ENCODE measurements at regions not wholly inside any gene's neighbourhood (a gene's known extent, or its start where the extent isn't known, plus 50 kb on each side); places are given as distances from the start of the nearest gene placed in this dataset.

GRCh38 chrX:26347171-26347570 lies 131.2 kb downstream of the MAGEB5 start:
- DNase-seq: no peak

DNA sequence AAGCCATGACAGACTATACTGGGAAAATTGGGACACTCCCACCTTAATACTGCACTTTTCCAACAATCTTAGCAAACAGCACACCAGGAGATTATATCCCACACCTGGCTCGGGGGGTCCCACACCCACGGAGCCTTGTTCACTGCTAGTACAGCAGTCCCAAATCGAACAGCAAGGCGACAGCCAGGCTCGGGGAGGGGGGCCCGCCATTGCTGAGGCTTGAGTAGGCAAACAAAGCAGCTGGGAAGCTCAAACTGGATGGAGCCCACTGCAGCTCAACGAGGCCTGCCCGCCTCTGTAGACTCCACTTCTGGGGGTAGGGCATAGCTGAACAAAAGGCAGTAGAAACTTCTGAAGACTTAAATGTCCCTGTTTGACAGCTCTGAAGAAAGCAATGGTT lies 118.3 kb downstream of the MAGEB5 start:
- no peak for DNase-seq

- no peak for DNase-seq
Measured at GRCh38 chrX:26328608-26329319, 112.8 kb downstream of the MAGEB5 start.

- no peak for DNase-seq
Measured at GRCh38 chrX:26309262-26309661, 93.3 kb downstream of the MAGEB5 start.

- DNase-seq: no peak
Measured at GRCh38 chrX:26295425-26295824, 79.5 kb downstream of the MAGEB5 start.

DNA sequence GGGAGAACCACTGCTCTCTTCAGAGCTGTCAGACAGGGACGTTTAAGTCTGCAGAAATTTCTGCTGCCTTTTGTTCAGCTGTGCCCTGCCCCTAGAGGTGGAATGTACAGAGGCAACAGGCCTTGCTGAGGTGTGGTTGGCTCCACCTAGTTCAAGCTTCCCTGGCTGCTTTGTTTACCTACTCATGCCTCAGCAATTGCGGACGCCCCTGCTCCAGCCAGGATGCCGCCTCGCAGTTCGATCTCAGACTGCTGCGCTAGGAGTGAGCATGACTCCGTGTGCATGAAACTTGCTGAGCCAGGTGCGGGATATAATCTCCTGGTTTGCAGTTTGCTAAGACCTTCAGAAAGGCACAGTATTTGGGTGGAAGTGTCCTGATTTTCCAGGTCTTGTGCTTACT lies 70.9 kb downstream of the MAGEB5 start:
- no peak for DNase-seq
